ENCODE measurements at regions not wholly inside any gene's neighbourhood (a gene's known extent, or its start where the extent isn't known, plus 50 kb on each side); places are given as distances from the start of the nearest gene placed in this dataset.

- DNase-seq (ENCODE audit: low read depth in 6 of 9, low spot score in 9 of 9) = no peak
- Histone ChIP-seq H3K36me3 (ENCODE audit: control insufficient read depth in 2 of 2, insufficient read depth in 2 of 2, low read length in 1 of 2) (no peaks in the 10 kb centered on the region), H3K27ac (ENCODE audit: low read depth in 1 of 2, low read length in 1 of 2) (no peak overlapping the region), H3K27me3 (ENCODE audit: control insufficient read depth in 2 of 2, insufficient read depth in 1 of 2, low read length in 1 of 2) (no peaks in the 10 kb centered on the region), H3K4me3 (ENCODE audit: low read length in 2 of 2) (no peak overlapping the region), H3K4me1 (ENCODE audit: control insufficient read depth in 2 of 2, insufficient read depth in 2 of 2, low read length in 2 of 2) (no peaks in the 10 kb centered on the region), H3K9me3 (ENCODE audit: control insufficient read depth in 2 of 2, insufficient read depth in 1 of 2, low read length in 1 of 2) (no peaks in the 10 kb centered on the region)
- WGBS = 97% methylated on average over 2 of the region's 2 CpGs
These were observed 706.7 kb downstream of the PTPRU start for GRCh38 chr1:29943034-29943433.

GRCh38 chr1:29939079-29939478 is 702.8 kb downstream of the PTPRU start:
- no peak for DNase-seq (ENCODE audit: low read depth in 6 of 9, low spot score in 9 of 9)
- 96% methylated on average over 2 of the region's 2 CpGs for WGBS
- Histone ChIP-seq H3K4me1 (ENCODE audit: control insufficient read depth in 2 of 2, insufficient read depth in 2 of 2, low read length in 2 of 2) (no peaks in the 10 kb centered on the region), H3K27ac (ENCODE audit: low read depth in 1 of 2, low read length in 1 of 2) (no peak overlapping the region), H3K27me3 (ENCODE audit: control insufficient read depth in 2 of 2, insufficient read depth in 1 of 2, low read length in 1 of 2) (no peaks in the 10 kb centered on the region), H3K36me3 (ENCODE audit: control insufficient read depth in 2 of 2, insufficient read depth in 2 of 2, low read length in 1 of 2) (no peaks in the 10 kb centered on the region), H3K9me3 (ENCODE audit: control insufficient read depth in 2 of 2, insufficient read depth in 1 of 2, low read length in 1 of 2) (no peaks in the 10 kb centered on the region), H3K4me3 (ENCODE audit: low read length in 2 of 2) (no peak overlapping the region)

- H3K27ac ChIP-seq (ENCODE audit: low read depth in 1 of 2, low read length in 1 of 2) = no peak overlapping the region
- no peak overlapping the region for H3K4me3 ChIP-seq (ENCODE audit: low read length in 2 of 2)
- no peak for DNase-seq (ENCODE audit: low read depth in 6 of 9, low spot score in 9 of 9)
- H3K27me3 ChIP-seq (ENCODE audit: control insufficient read depth in 2 of 2, insufficient read depth in 1 of 2, low read length in 1 of 2) = no peaks in the 10 kb centered on the region
- no peaks in the 10 kb centered on the region for H3K36me3 ChIP-seq (ENCODE audit: control insufficient read depth in 2 of 2, insufficient read depth in 2 of 2, low read length in 1 of 2)
- 86% methylated on average over 1 of the region's 1 CpG for WGBS
- H3K9me3 ChIP-seq (ENCODE audit: control insufficient read depth in 2 of 2, insufficient read depth in 1 of 2, low read length in 1 of 2) = no peaks in the 10 kb centered on the region
- H3K4me1 ChIP-seq (ENCODE audit: control insufficient read depth in 2 of 2, insufficient read depth in 2 of 2, low read length in 2 of 2) = no peaks in the 10 kb centered on the region
These were observed 701.0 kb downstream of the PTPRU start for GRCh38 chr1:29937356-29937755.

GRCh38 chr1:29936031-29936544 is 699.8 kb downstream of the PTPRU start:
- WGBS = 86% methylated on average over 7 of the region's 7 CpGs
- DNase-seq (ENCODE audit: low read depth in 6 of 9, low spot score in 9 of 9) = no peak
- no peak overlapping the region for H3K27ac ChIP-seq (ENCODE audit: low read depth in 1 of 2, low read length in 1 of 2)
- H3K4me3 ChIP-seq (ENCODE audit: low read length in 2 of 2) = no peak overlapping the region
- no peaks in the 10 kb centered on the region for H3K4me1 ChIP-seq (ENCODE audit: control insufficient read depth in 2 of 2, insufficient read depth in 2 of 2, low read length in 2 of 2)
- H3K9me3 ChIP-seq (ENCODE audit: control insufficient read depth in 2 of 2, insufficient read depth in 1 of 2, low read length in 1 of 2) = no peaks in the 10 kb centered on the region
- no peaks in the 10 kb centered on the region for H3K36me3 ChIP-seq (ENCODE audit: control insufficient read depth in 2 of 2, insufficient read depth in 2 of 2, low read length in 1 of 2)
- H3K27me3 ChIP-seq (ENCODE audit: control insufficient read depth in 2 of 2, insufficient read depth in 1 of 2, low read length in 1 of 2) = no peaks in the 10 kb centered on the region

- H3K9me3 ChIP-seq (ENCODE audit: control insufficient read depth in 2 of 2, insufficient read depth in 1 of 2, low read length in 1 of 2) = no peaks in the 10 kb centered on the region
- DNase-seq (ENCODE audit: low read depth in 6 of 9, low spot score in 9 of 9) = no peak
- 86% methylated on average over 6 of the region's 6 CpGs for WGBS
These were observed 698.0 kb downstream of the PTPRU start for GRCh38 chr1:29934255-29934772.

GRCh38 chr1:29933067-29933466 is 696.7 kb downstream of the PTPRU start:
- 8% methylated on average over 4 of the region's 4 CpGs for WGBS
- no peak for DNase-seq (ENCODE audit: low read depth in 6 of 9, low spot score in 9 of 9)
- H3K4me1 ChIP-seq (ENCODE audit: control insufficient read depth in 2 of 2, insufficient read depth in 2 of 2, low read length in 2 of 2) = no peaks in the 10 kb centered on the region
- H3K27ac ChIP-seq (ENCODE audit: low read depth in 1 of 2, low read length in 1 of 2) = no peak overlapping the region
- no peaks in the 10 kb centered on the region for H3K9me3 ChIP-seq (ENCODE audit: control insufficient read depth in 2 of 2, insufficient read depth in 1 of 2, low read length in 1 of 2)
- H3K27me3 ChIP-seq (ENCODE audit: control insufficient read depth in 2 of 2, insufficient read depth in 1 of 2, low read length in 1 of 2) = no peaks in the 10 kb centered on the region
- no peak overlapping the region for H3K4me3 ChIP-seq (ENCODE audit: low read length in 2 of 2)
- H3K36me3 ChIP-seq (ENCODE audit: control insufficient read depth in 2 of 2, insufficient read depth in 2 of 2, low read length in 1 of 2) = no peaks in the 10 kb centered on the region

More at GRCh38 chr1:29934255-29934772, 698.0 kb downstream of the PTPRU start:
- H3K27me3 ChIP-seq (ENCODE audit: control insufficient read depth in 2 of 2, insufficient read depth in 1 of 2, low read length in 1 of 2) = no peaks in the 10 kb centered on the region
- no peak overlapping the region for H3K27ac ChIP-seq (ENCODE audit: low read depth in 1 of 2, low read length in 1 of 2)
- no peaks in the 10 kb centered on the region for H3K4me1 ChIP-seq (ENCODE audit: control insufficient read depth in 2 of 2, insufficient read depth in 2 of 2, low read length in 2 of 2)
- no peaks in the 10 kb centered on the region for H3K36me3 ChIP-seq (ENCODE audit: control insufficient read depth in 2 of 2, insufficient read depth in 2 of 2, low read length in 1 of 2)
- no peak overlapping the region for H3K4me3 ChIP-seq (ENCODE audit: low read length in 2 of 2)

GRCh38 chr1:29932626-29933025 is 696.3 kb downstream of the PTPRU start:
- 94% methylated on average over 8 of the region's 8 CpGs for WGBS
- H3K4me3 ChIP-seq (ENCODE audit: low read length in 2 of 2) = no peak overlapping the region
- no peaks in the 10 kb centered on the region for H3K36me3 ChIP-seq (ENCODE audit: control insufficient read depth in 2 of 2, insufficient read depth in 2 of 2, low read length in 1 of 2)
- H3K27ac ChIP-seq (ENCODE audit: low read depth in 1 of 2, low read length in 1 of 2) = no peak overlapping the region
- no peaks in the 10 kb centered on the region for H3K27me3 ChIP-seq (ENCODE audit: control insufficient read depth in 2 of 2, insufficient read depth in 1 of 2, low read length in 1 of 2)
- H3K9me3 ChIP-seq (ENCODE audit: control insufficient read depth in 2 of 2, insufficient read depth in 1 of 2, low read length in 1 of 2) = no peaks in the 10 kb centered on the region
- no peak for DNase-seq (ENCODE audit: low read depth in 6 of 9, low spot score in 9 of 9)
- no peaks in the 10 kb centered on the region for H3K4me1 ChIP-seq (ENCODE audit: control insufficient read depth in 2 of 2, insufficient read depth in 2 of 2, low read length in 2 of 2)

- no peaks in the 10 kb centered on the region for H3K36me3 ChIP-seq (ENCODE audit: control insufficient read depth in 2 of 2, insufficient read depth in 2 of 2, low read length in 1 of 2)
- no peaks in the 10 kb centered on the region for H3K4me1 ChIP-seq (ENCODE audit: control insufficient read depth in 2 of 2, insufficient read depth in 2 of 2, low read length in 2 of 2)
- DNase-seq (ENCODE audit: low read depth in 6 of 9, low spot score in 9 of 9) = no peak
- 73% methylated on average over 13 of the region's 13 CpGs for WGBS
- H3K27me3 ChIP-seq (ENCODE audit: control insufficient read depth in 2 of 2, insufficient read depth in 1 of 2, low read length in 1 of 2) = no peaks in the 10 kb centered on the region
- H3K4me3 ChIP-seq (ENCODE audit: low read length in 2 of 2) = no peak overlapping the region
- H3K27ac ChIP-seq (ENCODE audit: low read depth in 1 of 2, low read length in 1 of 2) = no peak overlapping the region
- no peaks in the 10 kb centered on the region for H3K9me3 ChIP-seq (ENCODE audit: control insufficient read depth in 2 of 2, insufficient read depth in 1 of 2, low read length in 1 of 2)
These were observed 695.3 kb downstream of the PTPRU start for GRCh38 chr1:29931477-29932175.

GRCh38 chr1:29925058-29925457 is 688.7 kb downstream of the PTPRU start:
- H3K27ac ChIP-seq (ENCODE audit: low read depth in 1 of 2, low read length in 1 of 2) = no peak overlapping the region
- no peak overlapping the region for H3K4me3 ChIP-seq (ENCODE audit: low read length in 2 of 2)
- no peaks in the 10 kb centered on the region for H3K27me3 ChIP-seq (ENCODE audit: control insufficient read depth in 2 of 2, insufficient read depth in 1 of 2, low read length in 1 of 2)
- no peaks in the 10 kb centered on the region for H3K4me1 ChIP-seq (ENCODE audit: control insufficient read depth in 2 of 2, insufficient read depth in 2 of 2, low read length in 2 of 2)
- H3K9me3 ChIP-seq (ENCODE audit: control insufficient read depth in 2 of 2, insufficient read depth in 1 of 2, low read length in 1 of 2) = no peaks in the 10 kb centered on the region
- no peak for DNase-seq (ENCODE audit: low read depth in 6 of 9, low spot score in 9 of 9)
- 84% methylated on average over 6 of the region's 6 CpGs for WGBS
- no peaks in the 10 kb centered on the region for H3K36me3 ChIP-seq (ENCODE audit: control insufficient read depth in 2 of 2, insufficient read depth in 2 of 2, low read length in 1 of 2)
